SKM-1 (cell line): ENCODE measurements at regions not wholly inside any gene's neighbourhood (a gene's known extent, or its start where the extent isn't known, plus 50 kb on each side); places are given as distances from the start of the nearest gene placed in this dataset.
A peak's percentile ranks its signal among the peaks of the same experiment; 100 is the strongest.

Source experiments
- DNase-seq: peaks from one replicate; lab custom pipeline; 2025; ENCODE audit not compliant: unreplicated experiment; lab: John Stamatoyannopoulos, UW

DNA sequence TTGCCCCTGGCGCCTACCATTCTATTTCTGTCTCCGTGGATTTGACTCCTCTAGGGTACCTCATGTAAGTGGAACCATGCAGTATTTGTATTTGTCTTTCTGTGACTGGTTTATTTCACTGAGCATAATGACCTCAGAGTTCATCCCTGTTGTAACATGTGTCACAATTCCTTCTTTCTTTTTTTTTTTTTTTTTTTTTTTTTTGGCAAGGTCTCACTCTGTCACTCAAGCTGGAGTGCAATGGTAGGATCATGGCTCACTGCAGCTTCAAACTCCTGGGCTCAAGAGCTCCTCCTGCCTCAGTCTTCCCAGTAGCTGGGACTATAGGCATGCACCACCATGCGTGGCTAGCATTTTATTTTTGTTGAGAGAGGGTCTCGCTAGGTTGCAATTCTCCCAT is 74.0 kb upstream of the SEPTIN5 start:
- no peak for DNase-seq

DNA sequence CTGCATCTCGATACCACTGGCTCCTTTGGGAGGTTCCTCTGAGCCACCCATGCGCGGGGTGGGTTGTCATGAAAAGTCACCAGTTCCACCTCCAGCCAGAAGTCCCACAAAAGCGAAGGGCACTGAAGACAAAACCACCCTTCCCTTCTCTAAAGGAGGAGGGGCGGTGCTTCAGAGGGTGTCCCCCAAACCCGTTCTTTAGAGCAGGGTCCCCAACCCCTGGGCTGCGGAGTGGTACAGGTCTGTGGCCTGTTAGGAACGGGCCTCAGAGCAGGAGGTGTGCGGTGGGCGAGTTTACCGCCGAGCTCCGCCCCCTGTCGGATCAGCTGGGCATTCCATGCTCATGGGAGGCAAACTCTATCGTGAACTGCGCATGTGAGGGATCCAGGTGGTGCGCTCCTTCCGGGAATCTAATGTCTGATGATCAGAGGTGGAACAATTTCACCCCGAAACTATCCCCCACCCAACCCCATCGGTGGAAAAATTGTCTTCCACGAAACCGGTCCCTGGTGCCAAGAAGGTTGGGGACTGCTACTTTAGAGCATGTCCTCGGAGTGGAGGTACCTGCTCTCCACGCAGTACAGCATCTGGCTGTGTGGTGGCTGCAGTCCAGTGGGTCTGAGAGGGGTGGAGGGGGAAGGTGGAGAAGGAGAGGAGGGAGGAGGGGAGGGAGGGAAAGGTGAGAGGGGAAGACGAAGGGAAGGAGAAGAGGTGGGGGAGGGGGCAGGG is 72.9 kb upstream of the SEPTIN5 start:
- no peak for DNase-seq

GRCh38 chr22:19641983-19642451 is 72.3 kb upstream of the SEPTIN5 start:
- no peak for DNase-seq

DNA sequence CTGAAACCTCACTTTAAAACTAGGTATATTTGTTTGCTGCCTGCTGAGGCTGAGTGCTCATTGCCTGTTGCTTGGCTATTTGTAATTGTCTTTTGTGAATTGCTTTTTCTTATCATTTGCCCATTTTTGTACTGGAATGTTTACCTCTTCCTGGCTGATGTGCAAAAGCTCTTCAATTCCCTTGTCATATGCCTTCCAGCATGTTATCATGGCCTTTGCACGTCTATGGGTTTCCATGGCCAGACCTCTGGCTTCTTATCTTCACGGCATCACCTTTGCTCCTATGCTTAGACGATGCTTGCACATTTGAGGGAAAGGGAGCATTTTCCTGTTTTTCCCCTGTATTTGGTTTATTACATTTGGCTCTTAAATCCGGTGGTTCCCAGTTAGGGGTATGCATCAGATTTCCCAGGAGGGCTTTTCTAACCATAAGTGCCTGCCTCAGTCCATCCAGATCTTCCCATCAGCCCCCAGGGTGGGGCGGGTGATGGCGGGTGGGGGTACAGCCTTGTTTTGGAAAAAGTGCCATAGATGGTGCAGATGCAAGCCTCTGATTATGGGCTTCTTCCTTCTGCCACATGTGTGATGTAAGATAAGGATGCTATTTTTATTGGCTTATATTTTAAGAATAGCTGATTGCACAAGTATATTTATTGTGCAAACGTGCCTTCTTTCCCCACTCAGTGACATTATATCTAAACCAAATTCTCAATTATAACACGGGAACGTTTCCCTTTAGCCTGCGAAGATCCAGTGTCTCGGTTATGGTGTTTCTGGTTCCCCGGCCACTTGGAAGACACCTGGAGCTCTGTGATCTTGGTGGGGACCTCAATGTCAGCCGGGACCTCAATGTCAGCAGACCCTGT is 70.6 kb upstream of the SEPTIN5 start:
- DNase-seq, result peak; percentile 74

DNA sequence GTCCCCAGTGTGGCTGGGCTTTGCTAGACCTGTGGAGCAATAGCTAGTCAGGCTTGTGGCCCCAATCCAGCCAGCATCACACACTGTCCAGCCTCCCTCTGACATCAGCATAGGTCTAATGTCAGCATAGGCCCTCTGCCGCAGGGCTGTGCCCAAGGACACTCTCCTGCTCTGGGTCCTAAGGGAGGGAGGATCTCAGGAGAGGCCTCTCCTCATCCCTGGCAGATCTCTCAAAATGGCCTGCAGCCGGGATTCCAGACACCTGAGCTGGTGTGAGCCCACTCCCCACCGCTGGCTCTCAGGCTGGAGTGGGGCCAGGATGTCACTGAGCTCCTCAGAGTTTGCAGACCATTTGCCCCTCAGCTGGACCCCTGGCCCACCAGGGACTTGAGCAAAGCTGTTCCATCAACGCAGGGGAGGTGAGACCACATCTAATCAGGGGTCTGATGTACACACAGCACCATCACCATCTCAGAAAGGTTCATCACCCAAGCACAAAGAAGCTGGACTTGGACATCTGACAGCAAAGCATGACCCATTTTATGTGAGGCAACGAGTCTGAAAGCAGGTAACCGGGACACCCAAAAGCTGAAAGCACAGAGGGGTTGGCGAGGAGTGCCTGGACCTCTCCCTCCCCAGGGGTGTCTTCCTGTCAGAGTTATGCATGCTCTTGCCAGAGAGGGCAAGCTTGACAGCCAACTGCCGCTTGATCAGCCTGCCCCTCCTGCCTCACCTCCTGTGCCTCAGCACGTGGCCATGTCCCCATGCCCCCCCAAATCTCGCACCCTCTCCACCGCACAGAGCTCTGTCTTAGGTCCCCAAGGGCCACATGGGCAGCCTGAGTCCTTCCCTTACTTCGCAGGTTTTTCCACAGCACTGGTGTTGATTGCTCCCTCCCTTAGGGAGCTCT is 69.7 kb upstream of the SEPTIN5 start:
- peak; percentile 66 for DNase-seq

GRCh38 chr22:19645391-19645790 is 68.9 kb upstream of the SEPTIN5 start:
- DNase-seq, result no peak

DNA sequence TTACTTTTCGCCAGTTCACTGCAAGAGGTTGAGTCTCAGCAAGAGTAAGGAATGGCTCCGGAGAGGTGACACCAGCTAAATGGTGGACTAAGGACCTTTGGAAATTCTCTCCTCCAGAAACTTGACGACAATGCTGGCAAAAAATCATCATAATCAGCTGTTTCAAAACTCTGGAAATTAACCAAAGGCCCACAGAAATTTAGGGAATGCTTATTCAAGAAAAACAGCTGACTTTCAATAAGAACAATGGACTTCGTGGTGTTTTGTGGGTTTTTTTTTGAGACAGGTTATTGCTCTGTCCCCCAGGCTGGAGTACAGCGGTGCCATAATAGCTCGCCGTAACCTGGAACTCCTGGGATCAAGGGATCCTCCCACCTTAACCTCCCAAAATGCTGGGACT is 68.4 kb upstream of the SEPTIN5 start:
- no peak for DNase-seq

- no peak for DNase-seq
Measured at GRCh38 chr22:19646383-19646782, 67.9 kb upstream of the SEPTIN5 start.

- DNase-seq, result no peak
Measured at GRCh38 chr22:19648419-19648929, 65.8 kb upstream of the SEPTIN5 start.

- DNase-seq, result no peak
Measured at GRCh38 chr22:19652316-19652715, 62.0 kb upstream of the SEPTIN5 start.

- no peak for DNase-seq
Measured at GRCh38 chr22:19654338-19654987, 59.8 kb upstream of the SEPTIN5 start.

- no peak for DNase-seq
Measured at GRCh38 chr22:19655399-19655798, 58.9 kb upstream of the SEPTIN5 start.

DNA sequence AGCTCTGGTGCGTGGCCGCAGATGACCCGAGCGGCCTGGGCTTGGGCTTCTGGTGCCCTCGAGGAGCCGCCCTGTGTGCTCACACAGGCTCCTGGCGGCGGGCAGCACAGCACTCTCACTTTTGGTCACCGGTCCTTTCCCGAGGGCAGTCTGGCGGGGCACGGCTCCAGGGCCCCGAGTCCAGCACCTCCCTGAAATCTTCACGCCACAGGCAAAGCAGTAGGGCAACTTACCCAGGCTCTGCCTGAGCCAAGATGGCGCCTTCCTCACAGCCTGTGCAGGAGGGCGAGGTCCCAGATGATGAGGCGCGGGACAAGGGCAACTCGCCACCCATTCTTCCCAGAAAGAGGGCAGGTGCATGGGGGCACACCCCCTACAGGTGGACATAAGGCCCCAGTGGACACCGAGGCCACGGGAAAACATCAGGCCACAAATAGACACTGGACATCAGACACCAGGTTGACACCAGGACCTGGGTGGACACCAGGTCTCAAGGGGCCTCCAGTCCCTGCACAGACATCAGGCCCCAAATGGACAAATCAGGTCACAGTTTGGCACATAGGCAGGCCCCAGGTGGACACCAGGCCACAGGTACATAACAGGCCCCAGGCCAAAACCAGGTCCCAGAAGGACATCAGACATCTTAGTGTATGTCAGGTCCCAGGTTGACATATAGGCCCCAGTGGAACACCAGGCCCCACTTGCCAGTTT is 57.6 kb upstream of the SEPTIN5 start:
- DNase-seq, result no peak

- no peak for DNase-seq
Measured at GRCh38 chr22:19657252-19658056, 56.8 kb upstream of the SEPTIN5 start.

GRCh38 chr22:19658057-19658966 is 56.0 kb upstream of the SEPTIN5 start:
- no peak for DNase-seq

DNA sequence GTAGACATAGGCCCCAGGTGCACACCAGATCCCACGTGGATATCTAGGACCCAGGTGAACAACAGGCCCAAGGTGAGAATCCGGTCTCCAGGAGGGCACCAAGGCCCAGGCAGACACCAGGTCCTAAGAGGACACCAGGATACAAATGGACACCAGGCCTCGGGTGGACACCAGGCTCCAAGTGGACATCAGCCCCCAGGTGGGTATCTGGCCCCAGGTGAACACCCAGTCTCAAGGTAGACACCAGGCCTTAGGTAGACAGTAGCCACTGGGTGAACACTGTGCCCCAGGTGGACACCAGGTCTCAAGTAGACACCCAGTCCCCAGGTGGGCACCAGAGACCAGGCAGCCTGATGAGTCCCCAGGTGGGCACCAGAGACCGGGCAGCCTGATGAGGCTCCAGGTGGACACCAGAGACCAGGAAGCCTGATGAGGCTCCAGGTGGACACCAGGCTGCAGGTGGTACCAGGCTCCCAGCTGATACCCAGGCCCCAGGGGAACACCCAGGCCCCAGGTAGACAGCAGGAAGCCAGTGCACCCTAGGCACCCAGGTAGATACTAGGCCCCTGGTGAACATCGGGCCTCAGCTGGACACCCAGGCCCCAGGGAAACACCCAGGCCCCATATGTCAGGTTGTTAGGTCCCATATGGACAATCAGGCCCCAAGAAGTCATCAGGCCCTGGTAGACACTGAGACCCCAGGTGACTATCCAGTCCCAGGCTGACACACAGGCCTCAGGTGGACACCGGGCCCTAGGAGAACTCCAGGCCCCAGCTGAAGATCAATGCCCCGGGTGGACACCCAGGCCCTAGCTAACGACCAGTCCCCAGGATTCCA is 55.1 kb upstream of the SEPTIN5 start:
- DNase-seq, result no peak

GRCh38 chr22:19659805-19660345 is 54.4 kb upstream of the SEPTIN5 start:
- DNase-seq, result no peak
